Cardiac muscle cell (in vitro differentiated cells and primary cell): ENCODE measurements at regions not wholly inside any gene's neighbourhood (a gene's known extent, or its start where the extent isn't known, plus 50 kb on each side); places are given as distances from the start of the nearest gene placed in this dataset.

Experiments
- DNase-seq, 2 donors: peaks; one replicate each; pipeline versions ENCODE4 v3.0.0 to v3.0.0-alpha.2; 2010 to 2017; ENCODE audit warnings: low read depth in 1 of 2, low spot score in 1 of 2
- H3K27ac ChIP-seq: fragments of 200-600 bp; sonication (generic); 2 replicates; pipeline ENCODE4 v1.5.1; 2016
- H3K27me3 ChIP-seq: fragments of 200-600 bp; sonication (generic); 2 replicates; pipeline ENCODE4 v1.6.0; 2016; ENCODE audit warnings: control low read depth
- H3K36me3 ChIP-seq: fragments of 200-600 bp; sonication (generic); 2 replicates; pipeline ENCODE4 v1.5.1; 2016; ENCODE audit warnings: control low read depth
- H3K4me1 ChIP-seq: fragments of 200-600 bp; sonication (generic); 2 replicates; pipeline ENCODE4 v1.8.1; 2017; ENCODE audit warnings: low read depth, mild to moderate bottlenecking, mixed run types
- H3K4me3 ChIP-seq: fragments of 200-600 bp; sonication (generic); 2 replicates; pipeline ENCODE4 v1.5.1; 2016; ENCODE audit warnings: mild to moderate bottlenecking
- H3K9me3 ChIP-seq: fragments of 200-600 bp; sonication (generic); 2 replicates; pipeline ENCODE4 v1.5.1; 2017; ENCODE audit warnings: low read depth, mild to moderate bottlenecking, control low read depth
- TF ChIP-seq, protein P1 (sequence below): IDR thresholded peaks from 2 replicates; pipeline ENCODE4 v1.5.1; 2012; ENCODE audit warnings: low read depth, mild to moderate bottlenecking, low read length

DNA sequence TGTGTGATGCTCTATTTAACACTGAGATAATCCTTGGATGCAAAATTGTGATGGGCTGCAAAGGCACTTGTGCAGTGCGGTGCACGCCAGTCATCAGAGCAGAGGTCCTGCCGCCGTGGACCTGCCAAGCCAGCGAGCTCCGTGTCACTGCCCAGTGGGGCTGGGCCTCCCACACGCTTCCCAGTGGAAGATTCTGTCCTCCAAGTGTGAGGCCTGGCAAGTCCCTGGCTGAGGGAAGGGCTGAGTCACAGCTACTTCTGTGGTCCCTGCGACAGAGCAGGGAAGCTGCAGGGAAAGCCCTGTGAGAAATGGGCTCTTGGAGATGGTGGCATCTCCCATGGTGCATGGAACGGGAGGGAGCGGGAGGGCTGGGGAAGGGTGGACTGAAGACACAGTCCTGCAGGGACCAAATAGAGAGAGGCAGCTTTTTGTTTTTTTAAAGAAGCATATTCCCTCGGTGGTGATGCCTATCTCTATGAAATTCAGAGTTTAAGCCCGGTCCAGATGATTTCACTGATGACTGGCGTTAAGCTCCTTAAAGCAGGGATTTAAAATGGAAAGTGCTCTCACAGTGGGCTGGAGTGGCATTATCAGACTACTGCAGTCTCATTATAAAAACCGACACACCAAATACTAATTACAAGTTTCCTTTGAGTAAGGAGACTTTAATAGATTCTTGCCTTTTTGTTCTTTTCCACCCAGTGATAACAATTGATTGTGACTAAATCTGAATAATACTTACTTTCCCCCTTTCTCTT, 413.7 kb downstream of the QKI start:
- H3K27ac ChIP-seq: no peak overlapping the region
- H3K36me3 ChIP-seq: no peaks in the 10 kb centered on the region
- no peak overlapping the region for H3K4me3 ChIP-seq
- DNase-seq: no peak
- no peaks in the 10 kb centered on the region for H3K9me3 ChIP-seq
- no peaks in the 10 kb centered on the region for H3K27me3 ChIP-seq
- no peaks in the 10 kb centered on the region for H3K4me1 ChIP-seq
- TF ChIP-seq, protein P1, sequence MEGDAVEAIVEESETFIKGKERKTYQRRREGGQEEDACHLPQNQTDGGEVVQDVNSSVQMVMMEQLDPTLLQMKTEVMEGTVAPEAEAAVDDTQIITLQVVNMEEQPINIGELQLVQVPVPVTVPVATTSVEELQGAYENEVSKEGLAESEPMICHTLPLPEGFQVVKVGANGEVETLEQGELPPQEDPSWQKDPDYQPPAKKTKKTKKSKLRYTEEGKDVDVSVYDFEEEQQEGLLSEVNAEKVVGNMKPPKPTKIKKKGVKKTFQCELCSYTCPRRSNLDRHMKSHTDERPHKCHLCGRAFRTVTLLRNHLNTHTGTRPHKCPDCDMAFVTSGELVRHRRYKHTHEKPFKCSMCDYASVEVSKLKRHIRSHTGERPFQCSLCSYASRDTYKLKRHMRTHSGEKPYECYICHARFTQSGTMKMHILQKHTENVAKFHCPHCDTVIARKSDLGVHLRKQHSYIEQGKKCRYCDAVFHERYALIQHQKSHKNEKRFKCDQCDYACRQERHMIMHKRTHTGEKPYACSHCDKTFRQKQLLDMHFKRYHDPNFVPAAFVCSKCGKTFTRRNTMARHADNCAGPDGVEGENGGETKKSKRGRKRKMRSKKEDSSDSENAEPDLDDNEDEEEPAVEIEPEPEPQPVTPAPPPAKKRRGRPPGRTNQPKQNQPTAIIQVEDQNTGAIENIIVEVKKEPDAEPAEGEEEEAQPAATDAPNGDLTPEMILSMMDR: no peak

DNA sequence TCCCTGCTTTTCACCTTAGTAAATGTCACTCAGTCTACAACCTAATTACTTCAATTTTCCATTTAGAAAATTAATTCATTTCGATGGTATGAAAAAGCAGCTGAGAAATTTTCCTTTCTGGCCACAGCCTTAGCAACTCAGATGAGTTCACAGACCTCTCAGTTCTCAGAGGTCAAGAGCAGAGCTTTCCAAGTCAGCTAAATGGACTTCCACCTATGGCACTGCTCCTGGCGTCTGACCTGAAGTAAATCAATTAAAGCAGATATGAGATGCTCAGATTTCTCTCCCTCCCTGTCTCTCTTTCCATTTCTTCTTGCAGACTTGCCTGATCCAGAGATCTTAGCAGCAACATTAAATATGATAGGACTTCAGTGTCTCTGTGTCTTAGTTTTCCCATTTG, 412.6 kb downstream of the QKI start:
- no peaks in the 10 kb centered on the region for H3K4me1 ChIP-seq
- no peak overlapping the region for H3K27ac ChIP-seq
- TF ChIP-seq, protein P1: no peak
- no peaks in the 10 kb centered on the region for H3K27me3 ChIP-seq
- H3K4me3 ChIP-seq: no peak overlapping the region
- no peaks in the 10 kb centered on the region for H3K36me3 ChIP-seq
- no peaks in the 10 kb centered on the region for H3K9me3 ChIP-seq
- no peak for DNase-seq

DNA sequence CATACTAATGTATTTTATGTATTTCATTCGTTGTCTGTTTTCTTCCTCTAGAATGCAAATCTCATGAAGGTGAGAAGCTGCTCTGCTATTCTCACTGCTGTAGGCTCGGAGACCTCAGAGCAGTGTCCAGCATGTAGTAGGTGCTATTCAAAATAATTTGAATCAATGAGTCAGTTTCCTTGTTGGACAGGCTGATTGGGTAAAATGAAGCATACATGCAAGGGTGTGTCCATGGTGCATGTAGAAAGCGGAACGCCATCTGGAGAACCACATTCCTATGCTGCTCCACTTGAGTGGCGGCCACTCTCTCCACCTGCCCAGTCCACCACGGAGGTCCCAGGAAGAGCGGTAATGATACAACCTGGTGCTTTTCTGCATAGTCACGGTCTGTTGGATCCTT, 412.1 kb downstream of the QKI start:
- Histone ChIP-seq H3K36me3 (no peaks in the 10 kb centered on the region), H3K27me3 (no peaks in the 10 kb centered on the region), H3K27ac (no peak overlapping the region), H3K9me3 (no peaks in the 10 kb centered on the region), H3K4me3 (no peak overlapping the region), H3K4me1 (no peaks in the 10 kb centered on the region)
- TF ChIP-seq, protein P1: no peak
- no peak for DNase-seq

DNA sequence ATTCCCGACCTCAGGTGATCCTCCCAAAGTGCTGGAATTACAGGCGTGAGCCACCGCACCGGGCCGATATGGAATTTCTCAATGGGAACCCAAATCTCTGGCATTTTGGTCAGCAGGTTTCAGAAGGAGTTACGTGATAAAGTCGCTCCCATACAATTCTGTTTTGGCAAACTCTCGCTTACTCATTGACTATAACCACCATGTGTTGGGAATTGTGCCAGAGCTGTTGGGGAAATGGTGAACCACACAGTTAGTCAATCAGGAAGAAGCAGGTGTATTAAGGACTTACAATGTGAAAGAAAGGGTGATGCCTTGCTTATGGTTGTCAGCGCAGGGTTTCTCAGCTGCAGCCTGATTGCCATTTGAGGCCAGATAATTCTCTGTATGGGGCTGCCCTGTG, 410.5 kb downstream of the QKI start:
- H3K36me3 ChIP-seq: no peaks in the 10 kb centered on the region
- H3K9me3 ChIP-seq: no peaks in the 10 kb centered on the region
- TF ChIP-seq, protein P1: no peak
- H3K4me1 ChIP-seq: no peaks in the 10 kb centered on the region
- H3K27me3 ChIP-seq: no peaks in the 10 kb centered on the region
- peak in 1 of 2 donors; percentile 9 for DNase-seq
- no peak overlapping the region for H3K27ac ChIP-seq
- no peak overlapping the region for H3K4me3 ChIP-seq

DNA sequence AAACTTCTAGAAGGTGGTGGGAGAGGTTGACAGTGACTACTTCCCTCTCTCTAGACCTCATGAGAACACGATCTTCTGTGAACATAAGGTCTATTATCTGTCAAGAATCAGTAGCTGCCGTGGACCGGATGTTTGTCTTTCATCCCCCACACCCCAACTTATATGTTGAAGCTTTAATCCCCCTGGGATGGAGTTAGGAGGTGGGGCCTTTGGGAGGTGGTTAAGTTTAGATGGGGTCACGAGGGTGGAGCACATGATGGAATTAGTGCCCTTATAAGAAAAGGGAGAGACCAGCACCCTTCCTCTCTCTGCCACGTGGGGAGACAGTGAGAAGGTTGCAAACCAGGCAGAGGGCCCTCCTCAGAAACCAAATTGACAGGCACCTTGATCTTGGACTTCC, 409.1 kb downstream of the QKI start:
- no peak overlapping the region for H3K4me3 ChIP-seq
- no peak overlapping the region for H3K27ac ChIP-seq
- no peaks in the 10 kb centered on the region for H3K9me3 ChIP-seq
- no peak for DNase-seq
- TF ChIP-seq, protein P1: no peak
- no peaks in the 10 kb centered on the region for H3K27me3 ChIP-seq
- no peaks in the 10 kb centered on the region for H3K4me1 ChIP-seq
- no peaks in the 10 kb centered on the region for H3K36me3 ChIP-seq
